ENCODE measurements at regions not wholly inside any gene's neighbourhood (a gene's known extent, or its start where the extent isn't known, plus 50 kb on each side); places are given as distances from the start of the nearest gene placed in this dataset.
A peak's percentile ranks its signal among the peaks of the same experiment; 100 is the strongest.
"Not testable (repeated sequence)": the region's sequence is repeated elsewhere in the genome, so short reads cannot be mapped to it uniquely, and the experiment has no call there.

- no peak for DNase-seq (ENCODE audit: low spot score)
Measured at GRCh38 chr7:13197501-13197900, 510.1 kb downstream of the ARL4A start.

- DNase-seq (ENCODE audit: low spot score), result no peak
Measured at GRCh38 chr7:13198036-13198435, 510.6 kb downstream of the ARL4A start.

GRCh38 chr7:13198727-13199126 lies 511.3 kb downstream of the ARL4A start:
- DNase-seq (ENCODE audit: low spot score), result no peak

GRCh38 chr7:13201628-13202027 lies 514.2 kb downstream of the ARL4A start:
- no peak for DNase-seq (ENCODE audit: low spot score)

GRCh38 chr7:13217768-13218167 lies 530.3 kb downstream of the ARL4A start:
- DNase-seq (ENCODE audit: low spot score), result no peak

- no peak for DNase-seq (ENCODE audit: low spot score)
Measured at GRCh38 chr7:13225068-13225467, 537.6 kb downstream of the ARL4A start.

GRCh38 chr7:13226385-13226784 lies 539.0 kb downstream of the ARL4A start:
- DNase-seq (ENCODE audit: low spot score), result no peak

- no peak for DNase-seq (ENCODE audit: low spot score)
Measured at GRCh38 chr7:13231216-13231615, 543.8 kb downstream of the ARL4A start.

- no peak for DNase-seq (ENCODE audit: low spot score)
Measured at GRCh38 chr7:13235436-13235835, 548.0 kb downstream of the ARL4A start.

- DNase-seq (ENCODE audit: low spot score), result no peak
Measured at GRCh38 chr7:13236026-13236425, 548.6 kb downstream of the ARL4A start.

GRCh38 chr7:13240349-13240748 lies 552.9 kb downstream of the ARL4A start:
- DNase-seq (ENCODE audit: low spot score), result peak; percentile 15

- no peak for DNase-seq (ENCODE audit: low spot score)
Measured at GRCh38 chr7:13241416-13241815, 554.0 kb downstream of the ARL4A start.

- no peak for DNase-seq (ENCODE audit: low spot score)
Measured at GRCh38 chr7:13257661-13258060, 570.2 kb downstream of the ARL4A start.

- DNase-seq (ENCODE audit: low spot score), result no peak
Measured at GRCh38 chr7:13258386-13258785, 571.0 kb downstream of the ARL4A start.

- no peak for DNase-seq (ENCODE audit: low spot score)
Measured at GRCh38 chr7:13259930-13260329, 572.5 kb downstream of the ARL4A start.

GRCh38 chr7:13262929-13263530 lies 575.6 kb downstream of the ARL4A start:
- DNase-seq (ENCODE audit: low spot score), result peak; percentile 74

- DNase-seq (ENCODE audit: low spot score), result no peak
Measured at GRCh38 chr7:13265271-13265670, 577.8 kb downstream of the ARL4A start.

GRCh38 chr7:13274205-13274604 lies 586.8 kb downstream of the ARL4A start:
- DNase-seq (ENCODE audit: low spot score), result not testable (repeated sequence)

GRCh38 chr7:13276977-13277376 lies 589.5 kb downstream of the ARL4A start:
- peak; percentile 35 for DNase-seq (ENCODE audit: low spot score)

GRCh38 chr7:13278020-13278419 lies 590.6 kb downstream of the ARL4A start:
- DNase-seq (ENCODE audit: low spot score), result no peak

- DNase-seq (ENCODE audit: low spot score), result peak; percentile 53
Measured at GRCh38 chr7:13279854-13280435, 592.5 kb downstream of the ARL4A start.

- DNase-seq (ENCODE audit: low spot score), result peak; percentile 58
Measured at GRCh38 chr7:13282377-13282980, 595.0 kb downstream of the ARL4A start.

GRCh38 chr7:13286916-13287315 lies 599.5 kb downstream of the ARL4A start:
- DNase-seq (ENCODE audit: low spot score), result no peak

Data from HT-29 (cell line).